DOHH2 (cell line): ENCODE measurements at regions not wholly inside any gene's neighbourhood (a gene's known extent, or its start where the extent isn't known, plus 50 kb on each side); places are given as distances from the start of the nearest gene placed in this dataset.

Source experiments
- EZH2phosphoT487 ChIP-seq: fragments of 200-600 bp; sonication (generic); IDR thresholded peaks from 2 replicates; pipeline ENCODE4 v1.6.1; 2017; ENCODE audit warnings: borderline replicate concordance, mild to moderate bottlenecking, antibody characterized with exemption, low read length, moderate library complexity, mixed read lengths
- TF ChIP-seq, protein P1 (sequence below): fragments of 200-600 bp; sonication (generic); IDR thresholded peaks from one replicate; pipeline ENCODE4 v1.5.1; 2014; ENCODE audit warnings: antibody characterized with exemption, mild to moderate bottlenecking, low read depth, low read length; ENCODE audit not compliant: poor library complexity, severe bottlenecking

GRCh38 chr6:106797186-106797585 is 167.8 kb downstream of the QRSL1 start:
- TF ChIP-seq, protein P1, sequence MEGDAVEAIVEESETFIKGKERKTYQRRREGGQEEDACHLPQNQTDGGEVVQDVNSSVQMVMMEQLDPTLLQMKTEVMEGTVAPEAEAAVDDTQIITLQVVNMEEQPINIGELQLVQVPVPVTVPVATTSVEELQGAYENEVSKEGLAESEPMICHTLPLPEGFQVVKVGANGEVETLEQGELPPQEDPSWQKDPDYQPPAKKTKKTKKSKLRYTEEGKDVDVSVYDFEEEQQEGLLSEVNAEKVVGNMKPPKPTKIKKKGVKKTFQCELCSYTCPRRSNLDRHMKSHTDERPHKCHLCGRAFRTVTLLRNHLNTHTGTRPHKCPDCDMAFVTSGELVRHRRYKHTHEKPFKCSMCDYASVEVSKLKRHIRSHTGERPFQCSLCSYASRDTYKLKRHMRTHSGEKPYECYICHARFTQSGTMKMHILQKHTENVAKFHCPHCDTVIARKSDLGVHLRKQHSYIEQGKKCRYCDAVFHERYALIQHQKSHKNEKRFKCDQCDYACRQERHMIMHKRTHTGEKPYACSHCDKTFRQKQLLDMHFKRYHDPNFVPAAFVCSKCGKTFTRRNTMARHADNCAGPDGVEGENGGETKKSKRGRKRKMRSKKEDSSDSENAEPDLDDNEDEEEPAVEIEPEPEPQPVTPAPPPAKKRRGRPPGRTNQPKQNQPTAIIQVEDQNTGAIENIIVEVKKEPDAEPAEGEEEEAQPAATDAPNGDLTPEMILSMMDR: no peak
- TF ChIP-seq EZH2phosphoT487: no peak
